ENCODE measurements at regions not wholly inside any gene's neighbourhood (a gene's known extent, or its start where the extent isn't known, plus 50 kb on each side); places are given as distances from the start of the nearest gene placed in this dataset.

- no peak for TF ChIP-seq POLR2AphosphoS5 (IDR thresholded peaks at IDR 0.05; ENCODE audit: low read depth)
- TF ChIP-seq CTCF (IDR thresholded peaks at IDR 0.05; ENCODE audit: insufficient read depth, low read length) = no peak
- TF ChIP-seq REST (IDR thresholded peaks at IDR 0.05; ENCODE audit: insufficient replicate concordance, low read depth) = no peak
These were observed 310.3 kb upstream of the SLIT2 start for GRCh38 chr4:19941434-19941833.

Measured in HL-60 (cell line).